Skin of body (tissue), 1 donor: ENCODE measurements at regions not wholly inside any gene's neighbourhood (a gene's known extent, or its start where the extent isn't known, plus 50 kb on each side); places are given as distances from the start of the nearest gene placed in this dataset.

Source experiments
- DNase-seq: peaks from one replicate; lab custom pipeline; 2025; lab: John Stamatoyannopoulos, UW

- no peak for DNase-seq
These were observed 1093.8 kb upstream of the AGA start for GRCh38 chr4:178535939-178536579.

- DNase-seq: no peak
These were observed 1111.0 kb upstream of the AGA start for GRCh38 chr4:178553201-178553600.

- no peak for DNase-seq
These were observed 1112.1 kb upstream of the AGA start for GRCh38 chr4:178554352-178554751.

- no peak for DNase-seq
These were observed 1114.6 kb upstream of the AGA start for GRCh38 chr4:178556796-178557195.

GRCh38 chr4:178577933-178578332 lies 1135.7 kb upstream of the AGA start:
- DNase-seq: no peak

GRCh38 chr4:178595500-178596138 lies 1153.4 kb upstream of the AGA start:
- no peak for DNase-seq

- DNase-seq: no peak
These were observed 1156.4 kb upstream of the AGA start for GRCh38 chr4:178598672-178599071.

GRCh38 chr4:178599521-178599920 lies 1157.3 kb upstream of the AGA start:
- DNase-seq: no peak

GRCh38 chr4:178602833-178603232 lies 1160.6 kb upstream of the AGA start:
- DNase-seq: no peak

GRCh38 chr4:178611062-178611461 lies 1168.8 kb upstream of the AGA start:
- DNase-seq: no peak

GRCh38 chr4:178612733-178613132 lies 1170.5 kb upstream of the AGA start:
- DNase-seq: no peak

GRCh38 chr4:178632415-178632814 lies 1190.2 kb upstream of the AGA start:
- no peak for DNase-seq

GRCh38 chr4:178633263-178633662 lies 1191.0 kb upstream of the AGA start:
- no peak for DNase-seq

GRCh38 chr4:178664621-178665020 lies 1222.4 kb upstream of the AGA start:
- no peak for DNase-seq

GRCh38 chr4:178665916-178666315 lies 1223.7 kb upstream of the AGA start:
- no peak for DNase-seq

GRCh38 chr4:178671766-178672165 lies 1229.5 kb upstream of the AGA start:
- no peak for DNase-seq

- no peak for DNase-seq
These were observed 1230.3 kb upstream of the AGA start for GRCh38 chr4:178672512-178672911.

GRCh38 chr4:178681871-178682270 lies 1239.6 kb upstream of the AGA start:
- DNase-seq: no peak

- DNase-seq: no peak
These were observed 1247.7 kb upstream of the AGA start for GRCh38 chr4:178689926-178690325.

- no peak for DNase-seq
These were observed 1251.6 kb upstream of the AGA start for GRCh38 chr4:178693816-178694215.

GRCh38 chr4:178696515-178696914 lies 1254.3 kb upstream of the AGA start:
- DNase-seq: no peak

- DNase-seq: peak; percentile 9
These were observed 1270.2 kb upstream of the AGA start for GRCh38 chr4:178712486-178712885.

- no peak for DNase-seq
These were observed 1295.8 kb upstream of the AGA start for GRCh38 chr4:178738026-178738425.

GRCh38 chr4:178745203-178745602 lies 1303.0 kb upstream of the AGA start:
- no peak for DNase-seq
